Ishikawa (cell line): ENCODE measurements at regions not wholly inside any gene's neighbourhood (a gene's known extent, or its start where the extent isn't known, plus 50 kb on each side); places are given as distances from the start of the nearest gene placed in this dataset.

Experiments used
- CEBPB ChIP-seq: IDR thresholded peaks from 2 replicates; pipeline ENCODE4 v1.6.1; 2012
- CREB1 ChIP-seq: IDR thresholded peaks from 2 replicates; pipeline ENCODE4 v1.6.1; 2012; ENCODE audit warnings: low read depth
- EGR1 ChIP-seq: IDR thresholded peaks from 2 replicates; pipeline ENCODE4 v1.6.1; 2012
- EP300 ChIP-seq: IDR thresholded peaks from 2 replicates; pipeline ENCODE4 v1.6.1; 2012; ENCODE audit warnings: borderline replicate concordance
- FOXM1 ChIP-seq: IDR thresholded peaks from 2 replicates; pipeline ENCODE4 v1.6.1; 2012; ENCODE audit warnings: low read depth, borderline replicate concordance
- MAX ChIP-seq: IDR thresholded peaks from 2 replicates; pipeline ENCODE4 v1.6.1; 2012
- NFIC ChIP-seq: IDR thresholded peaks from 2 replicates; pipeline ENCODE4 v1.6.1; 2012
- RAD21 ChIP-seq: IDR thresholded peaks from 2 replicates; pipeline ENCODE4 v1.6.1; 2012; ENCODE audit warnings: low read depth
- REST ChIP-seq: IDR thresholded peaks from 2 replicates; pipeline ENCODE4 v1.6.1; 2012; ENCODE audit warnings: low read depth, mild to moderate bottlenecking
- TAF1 ChIP-seq: IDR thresholded peaks from 2 replicates; pipeline ENCODE4 v1.6.1; 2012; ENCODE audit warnings: low read depth, mild to moderate bottlenecking
- TCF12 ChIP-seq: IDR thresholded peaks from 2 replicates; pipeline ENCODE4 v1.6.1; 2012; ENCODE audit warnings: low read depth
- TEAD4 ChIP-seq: IDR thresholded peaks from 2 replicates; pipeline ENCODE4 v1.6.1; 2012
- YY1 ChIP-seq: IDR thresholded peaks from 2 replicates; pipeline ENCODE4 v1.6.1; 2012; ENCODE audit warnings: low read depth
- ZBTB7A ChIP-seq: IDR thresholded peaks from 2 replicates; pipeline ENCODE4 v1.6.1; 2012; ENCODE audit warnings: low read depth
- TF ChIP-seq, protein P1 (sequence below): IDR thresholded peaks from 2 replicates; pipeline ENCODE4 v1.6.1; 2012

DNA sequence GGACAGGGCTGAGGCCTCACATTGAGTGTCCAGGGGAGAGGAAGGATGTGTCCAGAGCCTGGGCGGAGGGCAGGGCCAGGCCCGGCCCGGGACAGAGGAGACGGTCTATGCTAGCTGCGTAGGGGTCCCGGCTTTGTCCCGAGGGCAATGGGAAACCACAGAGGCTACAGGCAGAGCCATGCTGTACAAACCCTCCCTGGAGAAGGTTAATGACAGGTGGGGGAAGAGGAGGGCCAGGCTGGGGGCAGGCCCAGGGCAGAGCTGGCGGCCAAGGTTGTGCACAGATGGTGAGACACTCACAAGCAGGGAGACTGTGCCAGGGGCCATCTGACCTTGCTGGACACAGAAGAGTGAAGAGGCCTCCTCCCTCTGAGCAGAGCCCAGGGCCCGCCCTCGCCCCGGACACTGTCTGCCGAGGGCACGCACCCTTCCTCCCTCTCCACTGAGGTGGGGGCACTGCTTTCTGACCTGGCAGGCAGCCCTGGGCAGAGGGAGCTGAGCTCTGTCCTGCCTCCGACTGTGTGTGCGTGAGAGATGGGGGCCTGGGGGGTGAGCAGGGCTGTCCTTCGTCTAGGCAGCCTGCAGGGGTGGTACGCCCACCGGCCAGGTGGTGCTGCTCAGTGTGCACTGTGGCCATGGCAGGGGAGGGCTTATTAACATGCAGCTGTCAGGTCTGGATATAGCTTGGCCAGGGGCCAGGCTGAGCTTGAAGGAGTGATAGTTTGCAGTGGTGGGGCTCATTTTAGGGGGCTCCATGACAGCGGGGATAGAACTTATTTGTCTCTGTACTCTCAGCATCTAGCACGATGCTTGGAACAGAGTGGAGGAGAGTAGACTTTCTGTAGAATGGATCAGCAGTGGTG, 75.7 kb upstream of the LRPAP1 start:
- no peak for TF ChIP-seq TAF1
- TF ChIP-seq NFIC = no peak
- no peak for TF ChIP-seq TCF12

DNA sequence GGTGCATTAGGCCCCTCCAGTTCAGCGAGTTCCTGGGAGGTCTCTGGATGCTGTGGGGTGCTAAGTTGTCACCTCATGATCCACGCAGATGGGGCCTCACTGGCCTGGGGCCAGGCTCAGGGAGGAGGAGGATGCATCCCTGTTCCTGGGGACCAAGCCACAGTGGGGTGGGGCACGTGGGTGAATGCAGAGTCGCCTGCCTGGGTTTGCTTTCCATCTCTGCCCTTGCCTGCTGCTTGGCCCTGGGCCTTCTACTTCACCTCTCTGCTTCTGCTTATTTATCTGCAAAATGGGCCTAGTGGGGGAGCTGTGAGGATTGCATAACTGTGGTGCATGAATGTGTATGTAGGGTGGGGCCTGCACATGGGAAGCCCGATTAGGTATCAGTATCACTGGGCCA, 74.6 kb upstream of the LRPAP1 start:
- TF ChIP-seq CEBPB = peak; percentile 21; the same call in 1 of the 2 replicates

- no peak for TF ChIP-seq YY1
- no peak for TF ChIP-seq NFIC
- no peak for TF ChIP-seq EP300
- no peak for TF ChIP-seq TCF12
- TF ChIP-seq REST = no peak
- no peak for TF ChIP-seq TEAD4
- no peak for TF ChIP-seq CREB1
- TF ChIP-seq CEBPB = no peak
- no peak for TF ChIP-seq FOXM1
- TF ChIP-seq RAD21 = no peak
- TF ChIP-seq EGR1 = no peak
- TF ChIP-seq ZBTB7A = no peak
These were observed 73.3 kb upstream of the LRPAP1 start for GRCh38 chr4:3605491-3605890.

DNA sequence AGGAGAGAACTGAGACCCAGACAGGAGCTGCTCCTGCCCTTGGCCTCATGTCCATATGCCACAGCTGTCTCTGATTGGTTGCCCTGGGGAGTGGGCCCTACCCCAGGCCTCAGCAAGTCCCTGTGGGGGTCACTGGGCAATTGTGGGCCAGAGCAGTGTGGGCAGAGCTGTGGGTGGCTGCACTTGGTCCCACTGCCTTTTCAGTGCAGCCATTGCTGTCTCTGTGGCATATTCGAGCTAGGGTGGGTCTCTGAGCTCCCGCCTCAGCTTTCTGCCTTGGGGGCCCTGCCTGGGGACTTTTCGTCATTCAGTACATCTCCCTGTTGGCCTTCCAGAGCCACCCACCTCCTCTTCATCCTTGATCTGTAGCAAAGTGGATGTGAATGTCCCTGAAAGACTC, 69.8 kb upstream of the LRPAP1 start:
- no peak for TF ChIP-seq EGR1
- TF ChIP-seq EP300 = no peak
- TF ChIP-seq TEAD4 = no peak
- no peak for TF ChIP-seq FOXM1
- no peak for TF ChIP-seq CREB1
- no peak for TF ChIP-seq MAX
- no peak for TF ChIP-seq REST
- TF ChIP-seq YY1 = no peak
- no peak for TF ChIP-seq ZBTB7A
- TF ChIP-seq RAD21 = no peak
- TF ChIP-seq, protein P1, sequence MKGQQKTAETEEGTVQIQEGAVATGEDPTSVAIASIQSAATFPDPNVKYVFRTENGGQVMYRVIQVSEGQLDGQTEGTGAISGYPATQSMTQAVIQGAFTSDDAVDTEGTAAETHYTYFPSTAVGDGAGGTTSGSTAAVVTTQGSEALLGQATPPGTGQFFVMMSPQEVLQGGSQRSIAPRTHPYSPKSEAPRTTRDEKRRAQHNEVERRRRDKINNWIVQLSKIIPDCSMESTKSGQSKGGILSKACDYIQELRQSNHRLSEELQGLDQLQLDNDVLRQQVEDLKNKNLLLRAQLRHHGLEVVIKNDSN = no peak
- no peak for TF ChIP-seq TCF12
- no peak for TF ChIP-seq TAF1
- TF ChIP-seq NFIC = no peak
- no peak for TF ChIP-seq CEBPB

DNA sequence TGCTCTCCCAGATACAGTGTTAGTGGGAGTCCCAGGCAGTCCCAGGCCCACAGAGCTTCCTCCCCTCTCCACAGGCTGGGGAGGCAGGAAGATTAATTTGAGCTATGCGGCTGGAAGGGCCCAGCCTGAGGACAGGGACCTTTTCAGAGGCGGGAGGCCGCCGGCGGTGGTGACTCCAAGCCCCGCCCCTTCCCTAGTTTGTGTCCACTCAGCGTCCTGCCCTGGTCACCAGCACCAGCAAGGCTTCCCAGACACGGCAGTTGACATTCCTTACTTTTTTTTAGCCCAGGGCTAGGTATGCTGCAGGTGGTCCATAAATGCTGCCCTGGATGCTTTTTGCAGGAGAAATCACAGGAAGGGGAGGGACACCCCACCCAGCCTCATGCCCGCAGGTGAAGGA, 67.7 kb upstream of the LRPAP1 start:
- no peak for TF ChIP-seq CREB1
- no peak for TF ChIP-seq EGR1
- TF ChIP-seq REST = no peak
- TF ChIP-seq, protein P1 = no peak
- TF ChIP-seq MAX = no peak
- no peak for TF ChIP-seq ZBTB7A
- no peak for TF ChIP-seq CEBPB
- no peak for TF ChIP-seq EP300
- no peak for TF ChIP-seq FOXM1
- no peak for TF ChIP-seq YY1
- TF ChIP-seq TAF1 = no peak
- TF ChIP-seq RAD21 = no peak
- no peak for TF ChIP-seq TCF12
- no peak for TF ChIP-seq NFIC
- no peak for TF ChIP-seq TEAD4
